IMR-90 (cell line): ENCODE measurements at regions not wholly inside any gene's neighbourhood (a gene's known extent, or its start where the extent isn't known, plus 50 kb on each side); places are given as distances from the start of the nearest gene placed in this dataset.

Source experiments
- MAFK ChIP-seq: IDR thresholded peaks from 2 replicates; pipeline ENCODE4 v1.6.1; 2012; ENCODE audit warnings: low read depth, low read length, improper control_type of control experiment
- POLR2A ChIP-seq: IDR thresholded peaks from 2 replicates; pipeline ENCODE4 v1.6.1; 2012; ENCODE audit warnings: mild to moderate bottlenecking, low read depth, low read length
- RAD21 ChIP-seq: IDR thresholded peaks from 2 replicates; pipeline ENCODE4 v1.6.1; 2012; ENCODE audit warnings: low read length, improper control_type of control experiment
- SMC3 ChIP-seq: fragments of 150-350 bp; IDR thresholded peaks from 2 replicates; pipeline ENCODE4 v1.6.1; 2016; ENCODE audit warnings: low read depth, mild to moderate bottlenecking, antibody characterized with exemption, low read length, moderate library complexity
- TF ChIP-seq, protein P1 (sequence below): fragments of 150-350 bp; IDR thresholded peaks from 2 replicates; pipeline ENCODE4 v1.6.1; 2017; ENCODE audit warnings: mild to moderate bottlenecking, antibody characterized with exemption, low read length, low read depth

DNA sequence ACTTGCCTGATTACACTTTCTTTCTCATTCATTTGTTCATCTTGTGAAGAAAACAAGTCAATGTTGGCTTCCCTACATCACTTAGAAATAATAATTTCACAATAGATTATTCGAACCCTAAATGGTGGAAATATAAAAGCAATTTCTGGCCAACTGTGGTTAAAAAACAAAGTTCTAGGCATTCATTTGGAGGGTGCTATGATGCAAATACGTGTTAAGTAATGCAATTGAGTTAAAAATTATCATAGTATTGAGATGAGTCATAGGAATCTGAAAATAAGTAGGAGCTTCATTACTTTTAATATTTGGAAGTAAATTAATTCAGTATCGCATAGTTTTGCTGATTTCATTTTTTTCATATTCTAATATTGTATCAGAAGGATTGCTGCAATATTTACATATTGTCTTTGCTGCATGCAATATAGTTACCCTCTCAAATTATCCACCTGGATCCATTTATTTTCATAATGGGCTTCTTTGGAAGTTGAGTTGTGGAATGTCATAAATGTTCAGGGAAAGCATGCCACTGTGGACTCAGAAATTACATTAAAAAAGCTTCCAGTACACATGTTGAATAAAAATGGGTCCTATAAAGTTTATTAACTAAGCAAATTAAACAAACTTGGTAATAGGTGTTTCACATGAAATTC lies 647.7 kb upstream of the WWC1 start:
- TF ChIP-seq MAFK, result no peak
- TF ChIP-seq RAD21, result no peak
- TF ChIP-seq POLR2A, result no peak
- TF ChIP-seq, protein P1, sequence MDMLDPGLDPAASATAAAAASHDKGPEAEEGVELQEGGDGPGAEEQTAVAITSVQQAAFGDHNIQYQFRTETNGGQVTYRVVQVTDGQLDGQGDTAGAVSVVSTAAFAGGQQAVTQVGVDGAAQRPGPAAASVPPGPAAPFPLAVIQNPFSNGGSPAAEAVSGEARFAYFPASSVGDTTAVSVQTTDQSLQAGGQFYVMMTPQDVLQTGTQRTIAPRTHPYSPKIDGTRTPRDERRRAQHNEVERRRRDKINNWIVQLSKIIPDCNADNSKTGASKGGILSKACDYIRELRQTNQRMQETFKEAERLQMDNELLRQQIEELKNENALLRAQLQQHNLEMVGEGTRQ, result no peak
- no peak for TF ChIP-seq SMC3
